Testis (tissue), 2 donors: ENCODE measurements at regions not wholly inside any gene's neighbourhood (a gene's known extent, or its start where the extent isn't known, plus 50 kb on each side); places are given as distances from the start of the nearest gene placed in this dataset.

ENCODE experiments used
- DNase-seq: peaks from one replicate; pipeline ENCODE4 v3.0.0-alpha.2; 2019
- H3K27ac ChIP-seq, 2 donors: fragments of 200-600 bp; sonication (generic); one replicate each; pipeline ENCODE4 v1.5.1; 2019
- H3K27me3 ChIP-seq: fragments of 200-600 bp; sonication (generic); one replicate; pipeline ENCODE4 v1.5.1; 2019
- H3K36me3 ChIP-seq: fragments of 200-600 bp; sonication (generic); one replicate; pipeline ENCODE4 v1.5.1; 2017; ENCODE audit warnings: low read depth; ENCODE audit errors: missing control alignments
- H3K4me1 ChIP-seq: fragments of 200-600 bp; sonication (generic); one replicate; pipeline ENCODE4 v1.5.1; 2019
- H3K4me3 ChIP-seq, 2 donors: fragments of 200-600 bp; sonication (generic); one replicate each; pipeline ENCODE4 v1.5.1; 2017 to 2019
- H3K9me3 ChIP-seq: fragments of 200-600 bp; sonication (generic); one replicate; pipeline ENCODE4 v1.5.1; 2017
- CTCF ChIP-seq, 3 experiments: fragments of 450-650 bp in 2 of 3; fragments of 200-600 bp in 1 of 3; sonication (generic) in 1 of 3; IDR thresholded peaks; one replicate each; pipeline ENCODE4 v1.5.1; 2016 to 2019; ENCODE audit warnings: antibody characterized with exemption in 3 of 3, mild to moderate bottlenecking in 2 of 3, moderate library complexity in 1 of 3
- POLR2A ChIP-seq: fragments of 450-650 bp; IDR thresholded peaks from one replicate; pipeline ENCODE4 v1.6.1; 2017; ENCODE audit warnings: antibody characterized with exemption, mild to moderate bottlenecking, moderate library complexity
- WGBS, 2 donors: methylation state at CpG; one replicate each; pipeline ENCODE4 v1.1.5; 2018; 5-methylcytosine and 5-hydroxymethylcytosine counted together
- intact Hi-C: fragments of 100-400 bp; cut with DNase I; formaldehyde crosslinking; loops from one replicate; pipeline ENCODE4 v1.15.1; 2023; ENCODE audit warnings: low total_unique reads

- 83 to 84% methylated on average over 16 of the region's 16 CpGs for WGBS, 2 donors
These were observed 171.7 kb downstream of the ERCC6L2 start for GRCh38 chr9:96047116-96047639.

DNA sequence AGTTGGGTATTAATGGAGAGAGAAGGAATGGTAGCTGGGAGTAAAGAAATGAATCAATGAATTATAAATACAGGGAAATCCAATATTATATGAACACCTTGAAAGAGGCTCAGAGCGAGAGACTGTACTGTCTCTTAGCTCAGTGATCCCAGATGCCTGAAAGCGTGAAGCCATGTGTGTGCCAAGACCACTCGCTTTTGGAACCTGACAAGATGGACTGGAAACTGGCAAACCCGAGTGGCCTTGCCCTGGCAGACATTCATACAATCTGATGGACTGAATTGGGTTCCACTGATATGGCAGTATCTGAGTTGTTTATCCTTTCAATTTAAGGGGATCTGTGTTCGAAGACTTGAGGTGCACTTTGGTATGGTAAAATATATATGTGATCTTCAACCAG lies 170.3 kb downstream of the ERCC6L2 start:
- intact Hi-C loops: no loop called here
- Histone ChIP-seq H3K36me3 (no peaks in the 10 kb centered on the region), H3K4me1 (peaks cover 28% of the 10 kb centered on the region), H3K27me3 (no peaks in the 10 kb centered on the region), H3K4me3 (no peak overlapping the region), H3K27ac (no peak overlapping the region), H3K9me3 (no peaks in the 10 kb centered on the region)
- TF ChIP-seq POLR2A: no peak
- no peak for TF ChIP-seq CTCF (IDR thresholded peaks at IDR 0.05)
- no peak for DNase-seq
- 93 to 95% methylated on average over 5 of the region's 5 CpGs for WGBS, 2 donors

More at GRCh38 chr9:96047116-96047639, 171.7 kb downstream of the ERCC6L2 start:
- DNase-seq: no peak
- H3K27ac ChIP-seq: peak overlapping the region; percentile 83 to 85
- TF ChIP-seq CTCF (IDR thresholded peaks at IDR 0.05) (no peak), POLR2A (no peak)
- intact Hi-C loops: no loop called here
- no peaks in the 10 kb centered on the region for H3K9me3 ChIP-seq
- H3K27me3 ChIP-seq: no peaks in the 10 kb centered on the region
- H3K4me1 ChIP-seq: peaks cover 28% of the 10 kb centered on the region
- H3K4me3 ChIP-seq: no peak overlapping the region
- H3K36me3 ChIP-seq: no peaks in the 10 kb centered on the region

DNA sequence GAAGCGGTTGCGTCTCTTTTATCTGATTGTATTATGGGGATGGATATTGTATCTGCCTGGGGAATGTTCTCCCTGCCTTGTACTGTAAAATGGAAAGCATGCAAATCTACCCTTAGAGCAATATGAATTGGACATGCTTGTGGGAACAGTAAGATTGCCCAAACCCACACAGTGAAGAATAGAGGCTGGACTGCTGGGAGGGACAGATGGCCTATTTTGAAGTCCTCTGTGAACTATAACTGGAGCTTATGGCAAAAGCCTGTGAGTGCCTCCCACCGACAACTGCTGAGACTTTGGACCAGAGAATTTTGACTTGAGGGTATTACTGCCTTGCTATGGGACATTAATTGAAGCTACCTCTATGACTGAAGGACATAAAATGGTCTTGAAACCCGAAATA lies 168.9 kb downstream of the ERCC6L2 start:
- TF ChIP-seq POLR2A (no peak), CTCF (IDR thresholded peaks at IDR 0.05) (no peak)
- no peak overlapping the region for H3K27ac ChIP-seq
- H3K9me3 ChIP-seq: no peaks in the 10 kb centered on the region
- 94 to 97% methylated on average over 4 of the region's 4 CpGs for WGBS, 2 donors
- H3K36me3 ChIP-seq: no peaks in the 10 kb centered on the region
- intact Hi-C loops: no loop called here
- H3K27me3 ChIP-seq: no peaks in the 10 kb centered on the region
- no peak overlapping the region for H3K4me3 ChIP-seq
- DNase-seq: no peak
- H3K4me1 ChIP-seq: peaks cover 22% of the 10 kb centered on the region

DNA sequence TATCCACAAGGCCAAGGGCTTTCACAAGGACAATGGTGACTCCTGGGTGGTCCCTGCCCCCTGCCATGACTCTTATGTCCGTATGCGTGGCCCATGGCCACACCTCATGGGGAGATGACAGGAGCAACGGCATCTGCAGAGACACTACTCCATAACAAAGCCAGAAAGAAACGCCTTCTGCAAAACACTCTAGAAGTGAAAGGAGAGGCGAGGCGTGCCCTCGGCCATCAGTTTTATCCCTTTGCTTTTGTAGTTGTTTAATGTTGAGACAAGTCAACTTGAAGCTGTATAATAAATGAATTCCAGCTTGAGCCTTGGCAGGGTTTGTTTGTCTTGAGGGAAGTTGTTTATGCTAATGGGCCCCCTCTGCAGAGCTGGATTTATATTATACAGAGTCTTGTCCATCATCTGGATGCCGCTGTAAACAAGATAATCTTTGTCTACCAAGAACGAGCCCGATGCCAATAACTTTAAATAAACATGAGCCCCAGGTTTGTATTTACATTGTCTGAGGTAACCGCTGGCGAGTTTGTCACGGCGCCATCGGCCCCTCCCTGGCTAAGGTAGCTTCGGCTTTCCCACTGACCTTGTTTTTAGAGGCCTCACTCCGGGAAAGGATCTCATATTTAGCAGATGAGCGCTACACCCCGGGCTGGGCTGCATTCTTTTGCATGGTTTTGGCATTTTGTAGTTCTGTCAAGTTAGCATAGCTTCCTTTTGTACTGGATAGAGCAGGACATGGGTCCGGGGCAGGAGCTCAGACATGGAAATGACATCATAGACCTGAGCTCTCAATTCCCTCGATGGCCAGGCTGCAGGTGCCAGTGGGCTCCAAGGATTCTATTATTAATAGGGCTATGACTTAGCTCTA lies 165.3 kb downstream of the ERCC6L2 start:
- intact Hi-C loops: no loop called here
- no peaks in the 10 kb centered on the region for H3K36me3 ChIP-seq
- no peaks in the 10 kb centered on the region for H3K27me3 ChIP-seq
- TF ChIP-seq CTCF (IDR thresholded peaks at IDR 0.05) (no peak), POLR2A (no peak)
- DNase-seq: no peak
- no peaks in the 10 kb centered on the region for H3K4me1 ChIP-seq
- H3K27ac ChIP-seq: no peak overlapping the region
- H3K9me3 ChIP-seq: no peaks in the 10 kb centered on the region
- 79 to 81% methylated on average over 20 to 21 of the region's 21 CpGs for WGBS, 2 donors
- no peak overlapping the region for H3K4me3 ChIP-seq
